Thoracic aorta (tissue), 2 donors: ENCODE measurements at regions not wholly inside any gene's neighbourhood (a gene's known extent, or its start where the extent isn't known, plus 50 kb on each side); places are given as distances from the start of the nearest gene placed in this dataset.

Experiments
- ATAC-seq: fragments of 150-250 bp; one replicate; pipeline ENCODE4 v1.8.0; 2017; ENCODE audit warnings: low read depth; ENCODE audit not compliant: insufficient number of reproducible peaks, low FRiP score
- DNase-seq: peaks from one replicate; pipeline ENCODE4 v3.0.0-alpha.2; 2020; ENCODE audit warnings: low spot score
- H3K27ac ChIP-seq, 2 donors: fragments of 200-600 bp; sonication (generic); 1 replicate in 1 of 2; 2 replicates in 1 of 2; pipeline ENCODE4 v1.5.1; 2016; ENCODE audit warnings: mild to moderate bottlenecking in 2 of 2, moderate library complexity in 2 of 2
- H3K27me3 ChIP-seq: fragments of 200-600 bp; sonication (generic); replicated peaks from 2 replicates; pipeline ENCODE4 v1.6.0; 2016; ENCODE audit warnings: mild to moderate bottlenecking; ENCODE audit not compliant: insufficient read depth
- H3K36me3 ChIP-seq: fragments of 200-600 bp; sonication (generic); one replicate; pipeline ENCODE4 v1.5.1; 2016
- H3K4me1 ChIP-seq, 2 donors: fragments of 200-600 bp; sonication (generic); 1 replicate in 1 of 2; 2 replicates in 1 of 2; pipeline versions ENCODE4 v1.5.1 to v1.6.0; 2016; ENCODE audit warnings: low read depth in 2 of 2, mild to moderate bottlenecking in 1 of 2; ENCODE audit not compliant: control insufficient read depth in 1 of 2
- H3K4me3 ChIP-seq: fragments of 200-600 bp; sonication (generic); 2 replicates; pipeline ENCODE4 v1.5.1; 2016; ENCODE audit warnings: mild to moderate bottlenecking
- H3K9me3 ChIP-seq: fragments of 200-600 bp; sonication (generic); 2 replicates; pipeline ENCODE4 v1.5.1; 2016
- CTCF ChIP-seq: fragments of 200-600 bp; sonication (generic); IDR thresholded peaks from one replicate; pipeline ENCODE4 v1.5.1; 2019; ENCODE audit warnings: antibody characterized with exemption

- no peak overlapping the region for H3K27ac ChIP-seq
- no peaks in the 10 kb centered on the region for H3K36me3 ChIP-seq
- no peaks in the 10 kb centered on the region for H3K27me3 ChIP-seq
- ATAC-seq = no peak
- no peaks in the 10 kb centered on the region for H3K4me1 ChIP-seq
- no peak overlapping the region for H3K4me3 ChIP-seq
- DNase-seq = no peak
- no peak for TF ChIP-seq CTCF
- H3K9me3 ChIP-seq = no peaks in the 10 kb centered on the region
Measured at GRCh38 chr13:56923626-56924140, 217.0 kb upstream of the PRR20A start.

- Histone ChIP-seq H3K9me3 (no peaks in the 10 kb centered on the region), H3K27ac (no peak overlapping the region), H3K36me3 (no peaks in the 10 kb centered on the region), H3K4me1 (no peaks in the 10 kb centered on the region), H3K27me3 (no peaks in the 10 kb centered on the region), H3K4me3 (no peak overlapping the region)
- ATAC-seq (no peak), DNase-seq (no peak)
- TF ChIP-seq CTCF = no peak
Measured at GRCh38 chr13:56924401-56924800, 216.3 kb upstream of the PRR20A start.

GRCh38 chr13:56932104-56932503 lies 208.6 kb upstream of the PRR20A start:
- no peak for DNase-seq

GRCh38 chr13:56953965-56954364 lies 186.8 kb upstream of the PRR20A start:
- no peak overlapping the region for H3K4me3 ChIP-seq
- ATAC-seq = no peak
- TF ChIP-seq CTCF = no peak

More at GRCh38 chr13:56932104-56932503, 208.6 kb upstream of the PRR20A start:
- no peak overlapping the region for H3K4me3 ChIP-seq
- no peaks in the 10 kb centered on the region for H3K9me3 ChIP-seq
- no peak overlapping the region for H3K27ac ChIP-seq
- no peaks in the 10 kb centered on the region for H3K4me1 ChIP-seq
- TF ChIP-seq CTCF = no peak
- no peaks in the 10 kb centered on the region for H3K36me3 ChIP-seq
- no peak for ATAC-seq
- H3K27me3 ChIP-seq = no peaks in the 10 kb centered on the region

GRCh38 chr13:56975647-56976046 lies 165.1 kb upstream of the PRR20A start:
- Histone ChIP-seq H3K27me3 (no peaks in the 10 kb centered on the region), H3K27ac (no peak overlapping the region), H3K4me1 (no peaks in the 10 kb centered on the region), H3K4me3 (no peak overlapping the region), H3K36me3 (no peaks in the 10 kb centered on the region), H3K9me3 (no peaks in the 10 kb centered on the region)
- ATAC-seq = no peak
- no peak for DNase-seq
- TF ChIP-seq CTCF = no peak

More at GRCh38 chr13:56953965-56954364, 186.8 kb upstream of the PRR20A start:
- no peak for DNase-seq
- H3K9me3 ChIP-seq = no peaks in the 10 kb centered on the region
- H3K4me1 ChIP-seq = no peaks in the 10 kb centered on the region
- no peak overlapping the region for H3K27ac ChIP-seq
- H3K36me3 ChIP-seq = no peaks in the 10 kb centered on the region
- no peaks in the 10 kb centered on the region for H3K27me3 ChIP-seq
